Fibroblast of the aortic adventitia (primary cell): ENCODE measurements at regions not wholly inside any gene's neighbourhood (a gene's known extent, or its start where the extent isn't known, plus 50 kb on each side); places are given as distances from the start of the nearest gene placed in this dataset.
A peak's percentile ranks its signal among the peaks of the same experiment; 100 is the strongest.

ENCODE experiments used
- DNase-seq: peaks from one replicate; pipeline ENCODE4 v3.0.0-alpha.2; 2010; ENCODE audit warnings: low read depth
- H3K4me3 ChIP-seq: 2 replicates; pipeline ENCODE4 v1.5.1; 2011; ENCODE audit warnings: low read depth, mild to moderate bottlenecking, control low read depth, low read length, moderate library complexity
- CTCF ChIP-seq: IDR thresholded peaks from 2 replicates; pipeline ENCODE4 v1.5.1; 2011; ENCODE audit warnings: mild to moderate bottlenecking, low read length, control low read depth, inconsistent platforms; ENCODE audit not compliant: insufficient read depth

GRCh38 chr2:187966924-187967323 lies 324.8 kb upstream of the GULP1 start:
- DNase-seq, result no peak

DNA sequence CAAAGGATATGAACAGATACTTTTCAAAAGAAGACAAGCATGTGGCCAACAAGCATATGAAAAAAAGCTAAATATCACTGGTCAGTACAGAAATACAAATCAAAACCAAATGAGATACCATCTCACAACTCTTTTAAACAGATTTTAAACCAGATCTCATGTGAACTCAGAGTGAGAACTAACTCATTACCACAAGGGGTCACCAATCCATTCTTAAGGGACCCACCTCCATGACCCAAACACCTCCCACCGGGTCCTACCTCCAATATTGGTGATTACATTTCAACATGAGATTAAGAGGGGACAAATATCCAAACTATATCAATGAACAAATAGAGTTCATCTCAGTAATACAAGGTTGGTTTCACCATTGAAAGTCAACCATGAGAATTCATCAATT lies 319.8 kb upstream of the GULP1 start:
- no peak overlapping the region for H3K4me3 ChIP-seq
- no peak for DNase-seq
- TF ChIP-seq CTCF, result no peak

More at GRCh38 chr2:187966924-187967323, 324.8 kb upstream of the GULP1 start:
- no peak for TF ChIP-seq CTCF
- H3K4me3 ChIP-seq, result no peak overlapping the region

- no peak for DNase-seq
- no peak for TF ChIP-seq CTCF
These were observed 315.3 kb upstream of the GULP1 start for GRCh38 chr2:187976259-187976985.

DNA sequence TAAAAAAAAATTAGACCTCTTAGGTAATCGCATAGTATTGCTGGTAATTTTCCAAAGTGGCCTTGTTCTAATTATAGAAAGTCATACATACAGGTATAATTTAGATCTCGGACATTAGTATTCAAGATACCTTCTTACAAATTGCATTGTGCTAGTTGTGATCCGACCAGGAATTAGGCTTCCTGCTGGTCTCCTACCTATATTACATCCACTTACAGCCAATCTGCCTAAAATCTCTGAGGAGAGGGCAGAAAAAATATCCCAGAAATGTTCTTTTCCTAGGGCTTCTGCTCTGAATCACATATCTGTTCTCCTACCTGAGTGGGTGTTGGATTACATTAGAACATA lies 314.7 kb upstream of the GULP1 start:
- H3K4me3 ChIP-seq, result no peak overlapping the region
- TF ChIP-seq CTCF, result no peak
- no peak for DNase-seq

More at GRCh38 chr2:187976259-187976985, 315.3 kb upstream of the GULP1 start:
- no peak overlapping the region for H3K4me3 ChIP-seq

- TF ChIP-seq CTCF, result no peak
- DNase-seq, result peak; percentile 12
- no peak overlapping the region for H3K4me3 ChIP-seq
These were observed 313.3 kb upstream of the GULP1 start for GRCh38 chr2:187978356-187978755.

GRCh38 chr2:187982668-187983067 lies 309.0 kb upstream of the GULP1 start:
- no peak for TF ChIP-seq CTCF
- DNase-seq, result peak; percentile 85
- no peak overlapping the region for H3K4me3 ChIP-seq

DNA sequence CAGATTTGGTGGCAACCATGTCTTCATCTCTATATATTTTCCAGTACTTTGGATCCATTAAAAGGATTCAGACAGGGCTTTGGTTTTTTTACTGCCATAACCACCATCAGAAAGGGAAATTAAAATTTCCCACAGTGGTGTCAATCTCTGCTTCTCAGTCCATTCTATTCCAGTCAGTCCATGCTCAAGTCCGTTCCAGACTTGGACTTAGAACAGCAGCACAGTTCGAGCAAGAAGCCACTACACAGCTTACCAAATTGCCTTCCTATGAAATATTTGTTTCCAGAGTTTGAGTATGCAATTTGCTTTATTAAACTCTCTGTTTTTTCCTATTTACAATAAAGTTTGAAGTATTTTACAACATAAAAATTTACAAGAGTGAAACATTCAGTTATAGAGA lies 306.5 kb upstream of the GULP1 start:
- H3K4me3 ChIP-seq, result no peak overlapping the region
- no peak for TF ChIP-seq CTCF
- DNase-seq, result no peak
